GM19035 (cell line): ENCODE measurements at regions not wholly inside any gene's neighbourhood (a gene's known extent, or its start where the extent isn't known, plus 50 kb on each side); places are given as distances from the start of the nearest gene placed in this dataset.
"Not testable (repeated sequence)": the region's sequence is repeated elsewhere in the genome, so short reads cannot be mapped to it uniquely, and the experiment has no call there.

Experiments
- ATAC-seq: cut with Tn5 transposase; IDR thresholded peaks from one replicate; pipeline ENCODE4 v1.9.1; 2021; ENCODE audit not compliant: unreplicated experiment

GRCh38 chr6:8969747-8970146, 534.4 kb upstream of the SLC35B3 start:
- no peak for ATAC-seq

DNA sequence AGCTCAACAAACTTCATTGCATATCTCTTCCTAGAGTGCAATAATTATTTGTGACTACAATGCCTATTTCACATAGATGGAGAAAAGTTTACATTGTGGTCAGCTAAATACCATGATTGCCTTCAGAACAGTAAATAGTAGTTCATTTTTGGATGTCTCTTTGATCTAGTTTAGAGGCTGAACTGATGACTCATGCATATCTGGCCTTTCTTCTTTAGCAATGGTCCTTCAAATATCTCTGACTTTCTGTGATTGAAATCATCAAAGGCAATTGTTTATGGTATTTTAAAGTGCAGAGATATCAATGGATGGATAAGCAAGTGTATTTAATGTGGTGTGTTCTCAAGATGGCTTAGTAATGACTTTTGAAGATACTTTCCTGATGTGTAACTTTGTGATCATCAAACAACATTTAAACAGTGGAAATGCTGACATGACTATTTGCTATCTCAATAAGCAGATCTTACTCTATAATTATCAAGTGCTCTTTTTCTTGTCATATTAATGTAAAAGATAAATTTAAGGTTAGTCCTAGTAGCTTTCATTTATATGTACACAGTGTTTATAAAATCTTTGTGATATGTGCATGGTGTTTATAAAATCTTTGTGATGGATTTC, 523.7 kb upstream of the SLC35B3 start:
- no peak for ATAC-seq

- no peak for ATAC-seq
Observed at GRCh38 chr6:8953310-8953709, 518.0 kb upstream of the SLC35B3 start.

- ATAC-seq, result no peak
Observed at GRCh38 chr6:8948733-8949132, 513.4 kb upstream of the SLC35B3 start.

DNA sequence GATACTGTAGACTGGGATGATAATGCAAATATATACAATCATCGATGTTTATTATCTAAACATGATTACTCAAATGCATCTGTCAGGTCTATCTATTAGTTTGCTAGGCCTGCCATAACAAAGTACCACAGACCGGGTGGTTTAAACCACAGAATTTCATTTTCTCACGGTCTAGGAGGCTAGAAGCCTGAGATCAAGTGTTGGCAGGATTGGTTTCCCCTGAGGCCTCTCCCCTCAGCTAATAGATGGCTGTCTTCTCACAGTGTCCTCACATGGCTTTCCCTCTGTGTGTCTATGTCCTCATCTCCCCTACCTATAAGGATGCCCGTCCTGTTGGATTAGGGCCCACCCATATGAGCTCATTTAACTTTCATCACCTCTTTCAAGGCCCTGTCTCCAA, 512.6 kb upstream of the SLC35B3 start:
- no peak for ATAC-seq

DNA sequence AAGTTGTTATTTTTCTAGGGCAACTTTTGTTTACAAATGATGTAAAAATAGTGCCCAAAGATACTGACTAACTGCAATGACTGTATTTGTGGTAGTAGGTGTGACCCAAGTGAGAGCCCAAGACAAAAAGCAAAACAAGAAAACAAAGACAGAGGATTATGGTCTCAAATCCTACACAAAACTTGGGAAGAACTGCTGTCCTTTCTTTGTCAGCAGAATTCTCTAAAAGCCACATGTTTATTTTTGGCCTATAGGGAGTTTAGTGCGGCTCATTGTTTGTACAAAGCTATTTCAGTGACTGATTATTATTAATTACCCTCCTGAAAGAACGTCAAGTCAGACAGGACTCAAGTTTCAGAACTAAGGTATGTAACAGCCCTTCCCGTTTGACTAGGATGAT, 509.2 kb upstream of the SLC35B3 start:
- ATAC-seq, result no peak

GRCh38 chr6:8943073-8943472, 507.7 kb upstream of the SLC35B3 start:
- no peak for ATAC-seq

GRCh38 chr6:8941577-8941976, 506.2 kb upstream of the SLC35B3 start:
- no peak for ATAC-seq

GRCh38 chr6:8940356-8940755, 505.0 kb upstream of the SLC35B3 start:
- no peak for ATAC-seq

DNA sequence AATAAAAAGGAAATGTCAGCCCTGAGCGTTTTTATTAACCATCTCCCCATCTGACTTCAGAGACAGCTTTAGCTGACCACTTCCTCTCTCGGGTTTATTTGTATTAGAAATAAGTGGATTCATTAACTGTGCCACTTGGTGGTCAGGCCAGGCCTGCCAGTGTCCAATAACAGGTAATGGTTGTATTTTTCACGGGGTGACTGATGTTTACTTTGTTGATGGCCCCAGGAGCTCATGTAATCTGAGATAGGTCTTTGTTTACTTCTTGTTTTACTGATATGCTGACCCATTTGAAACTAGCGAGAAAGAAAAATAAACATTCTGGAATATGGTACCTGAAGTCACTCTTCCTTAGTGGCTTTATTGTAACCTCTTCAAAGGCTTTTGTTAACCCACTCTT, 504.3 kb upstream of the SLC35B3 start:
- ATAC-seq, result no peak

GRCh38 chr6:8934318-8934717, 499.0 kb upstream of the SLC35B3 start:
- ATAC-seq, result no peak

DNA sequence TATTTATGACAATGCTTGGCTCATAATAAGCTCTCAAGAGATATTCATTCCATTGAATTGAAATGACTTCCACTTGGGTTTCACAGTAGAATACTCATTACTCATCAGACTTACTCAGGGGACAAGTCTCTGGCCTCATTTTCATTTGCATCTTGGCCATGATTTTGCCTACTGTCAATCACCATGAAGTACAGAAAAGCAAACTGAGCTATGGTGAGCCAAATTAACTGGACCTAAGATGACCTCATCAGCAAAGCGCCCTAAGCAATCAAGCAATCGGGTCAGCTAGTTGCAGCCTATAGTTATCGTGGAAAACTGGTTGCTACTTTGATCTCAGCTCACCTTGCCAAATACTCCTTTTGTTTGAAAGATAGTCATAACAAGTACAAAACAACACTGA, 494.7 kb upstream of the SLC35B3 start:
- ATAC-seq, result no peak

DNA sequence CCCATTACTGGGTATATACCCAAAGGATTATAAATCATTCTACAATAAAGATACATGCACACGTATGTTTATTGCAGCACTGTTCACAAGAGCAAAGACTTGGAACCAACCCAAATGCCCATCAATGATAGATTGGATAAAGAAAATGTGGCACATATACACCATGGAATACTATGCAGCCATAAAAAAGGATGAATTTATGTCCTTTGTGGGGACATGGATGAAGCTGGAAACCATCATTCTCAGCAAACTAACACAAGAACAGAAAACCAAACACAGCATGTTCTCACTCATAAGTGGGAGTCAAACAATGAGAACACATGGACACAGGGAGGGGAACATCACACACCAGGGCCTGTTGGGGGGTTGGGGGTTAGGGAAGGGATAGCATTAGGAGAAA, 484.9 kb upstream of the SLC35B3 start:
- ATAC-seq, result not testable (repeated sequence)

GRCh38 chr6:8918196-8918595, 482.9 kb upstream of the SLC35B3 start:
- no peak for ATAC-seq

DNA sequence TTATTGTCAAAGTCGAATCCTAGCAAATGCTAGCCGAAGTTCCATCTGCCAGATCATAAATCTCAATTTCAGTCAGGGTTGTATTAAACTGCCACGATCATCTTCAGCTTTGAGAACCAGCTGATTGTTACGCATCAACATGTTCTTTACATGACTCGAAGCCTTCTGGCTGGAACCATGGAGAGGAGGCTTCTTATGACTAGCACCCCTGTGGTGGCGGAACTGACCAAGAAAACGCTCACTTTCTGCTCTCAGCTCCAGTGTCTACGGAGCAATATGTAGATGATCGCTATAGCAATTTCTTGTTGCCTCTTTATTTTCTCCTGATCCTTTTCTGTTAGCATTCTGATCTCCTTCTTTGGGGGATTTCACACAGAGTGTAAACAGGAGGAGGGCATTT, 479.4 kb upstream of the SLC35B3 start:
- ATAC-seq, result no peak

DNA sequence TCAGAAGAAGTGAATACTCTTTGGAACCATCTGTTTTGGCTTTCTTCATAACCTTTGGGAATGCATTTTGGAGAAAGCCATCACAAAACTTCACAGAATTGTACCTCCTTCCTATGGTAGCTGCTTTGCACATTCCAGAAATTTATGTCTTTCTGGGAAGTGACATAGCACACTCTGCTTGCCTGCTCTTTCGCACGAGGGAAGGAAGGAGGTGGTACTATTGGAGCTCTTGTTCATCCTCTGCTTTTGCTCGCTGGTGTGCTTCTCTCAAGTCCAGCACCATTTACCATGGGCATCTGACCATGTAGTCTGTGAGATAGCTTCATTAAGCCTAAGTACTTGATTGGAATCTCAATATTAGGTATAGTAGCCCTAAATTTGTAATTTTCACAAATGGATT, 473.3 kb upstream of the SLC35B3 start:
- ATAC-seq, result no peak

GRCh38 chr6:8906699-8907098, 471.4 kb upstream of the SLC35B3 start:
- no peak for ATAC-seq

GRCh38 chr6:8905757-8906156, 470.4 kb upstream of the SLC35B3 start:
- ATAC-seq, result no peak

DNA sequence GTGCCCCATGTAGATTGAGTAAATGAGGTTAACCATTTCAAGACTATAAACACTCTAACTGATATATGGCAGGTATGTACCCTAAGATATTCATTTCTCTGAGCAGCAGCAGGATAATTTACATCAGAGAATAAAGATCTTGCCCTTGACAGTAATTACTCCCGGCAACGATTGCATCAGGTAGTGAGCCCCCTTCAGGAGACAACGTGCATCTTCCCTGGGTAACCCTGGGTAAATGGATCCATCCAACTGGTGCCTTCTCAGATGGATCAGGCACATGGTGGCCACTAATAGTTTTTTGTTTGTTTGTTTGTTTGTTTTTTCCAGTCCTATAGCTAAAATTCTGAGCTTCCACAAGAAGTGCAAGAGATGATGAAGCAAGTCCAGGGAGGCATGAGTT, 469.4 kb upstream of the SLC35B3 start:
- ATAC-seq, result no peak

GRCh38 chr6:8900056-8900455, 464.7 kb upstream of the SLC35B3 start:
- ATAC-seq, result no peak

- no peak for ATAC-seq
Observed at GRCh38 chr6:8889514-8889913, 454.2 kb upstream of the SLC35B3 start.

DNA sequence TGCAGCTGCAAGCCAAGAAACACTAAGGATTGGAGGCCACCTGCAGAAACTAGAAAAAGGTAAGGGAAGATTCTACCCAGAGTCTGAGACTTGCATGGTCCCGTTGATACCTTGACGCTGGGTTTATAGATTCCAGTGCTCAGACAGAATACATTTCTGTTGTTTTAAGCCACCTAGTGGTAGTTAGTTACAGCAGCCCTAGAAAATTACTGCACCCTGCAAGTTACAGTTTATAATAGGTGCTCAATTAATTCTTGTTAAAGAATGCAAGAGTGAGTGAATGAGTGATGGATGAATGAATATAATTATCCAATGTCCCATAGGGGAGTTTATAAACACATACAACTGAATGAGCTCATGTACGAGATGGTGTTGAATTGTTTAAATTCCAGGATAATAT, 453.1 kb upstream of the SLC35B3 start:
- no peak for ATAC-seq

DNA sequence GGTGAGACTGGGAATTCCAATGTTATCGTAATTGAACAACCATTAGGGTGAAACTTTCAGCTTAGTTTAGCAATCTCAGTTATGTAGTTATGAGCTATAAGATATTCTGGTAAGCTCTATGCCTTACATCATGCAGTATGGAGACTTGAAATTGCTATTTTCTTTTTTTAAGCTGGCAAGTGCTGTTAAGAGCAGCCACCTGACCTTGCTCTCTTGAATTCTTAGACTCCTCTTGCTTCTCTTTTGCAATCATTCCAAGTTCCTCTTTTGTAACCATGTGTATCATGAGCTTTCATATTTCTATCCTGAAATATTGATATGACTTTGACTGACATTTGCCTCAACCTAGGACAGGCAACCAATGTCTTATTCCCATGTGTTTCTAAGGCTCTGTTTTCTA, 446.3 kb upstream of the SLC35B3 start:
- no peak for ATAC-seq

DNA sequence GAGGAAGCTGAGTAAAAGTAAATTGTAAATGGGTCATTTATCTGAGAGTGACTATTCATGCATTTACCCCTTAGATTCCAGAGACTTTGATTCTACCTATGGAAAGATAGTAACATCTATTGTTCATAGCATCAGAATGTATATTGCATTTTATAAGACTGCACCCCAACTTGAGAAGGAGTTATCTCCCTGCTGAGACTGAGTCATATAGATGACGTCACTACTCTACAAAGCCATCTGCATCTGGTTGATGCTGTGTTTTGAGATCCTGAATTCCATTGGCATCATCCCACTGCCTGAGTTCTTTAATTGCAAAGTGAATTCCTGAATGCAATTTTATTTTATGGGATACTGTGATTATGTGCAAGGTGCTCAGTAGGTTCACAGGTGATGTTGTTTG, 444.0 kb upstream of the SLC35B3 start:
- ATAC-seq, result no peak
